Esophagus squamous epithelium (tissue), 5 donors: ENCODE measurements at regions not wholly inside any gene's neighbourhood (a gene's known extent, or its start where the extent isn't known, plus 50 kb on each side); places are given as distances from the start of the nearest gene placed in this dataset.

Source experiments
- DNase-seq: peaks from one replicate; lab custom pipeline; 2025; lab: John Stamatoyannopoulos, UW
- H3K27ac ChIP-seq, 4 donors: fragments of 200-600 bp; sonication (generic); one replicate each; pipeline ENCODE4 v1.5.1; 2016 to 2019; ENCODE audit warnings: mild to moderate bottlenecking in 1 of 4
- H3K27me3 ChIP-seq, 4 donors: fragments of 200-600 bp; sonication (generic); 1 replicate in 3 of 4; 2 replicates in 1 of 4; pipeline versions ENCODE4 v1.5.1 to v1.6.0; 2017 to 2021; ENCODE audit warnings: antibody characterized with exemption in 1 of 4
- H3K36me3 ChIP-seq, 3 donors: fragments of 200-600 bp; sonication (generic); one replicate each; pipeline ENCODE4 v1.5.1; 2016 to 2019
- H3K4me1 ChIP-seq, 3 donors: fragments of 200-600 bp; sonication (generic); one replicate each; pipeline ENCODE4 v1.5.1; 2017 to 2019
- H3K4me3 ChIP-seq, 4 donors: fragments of 200-600 bp; sonication (generic); 1 replicate in 3 of 4; 2 replicates in 1 of 4; pipeline ENCODE4 v1.5.1; 2016 to 2019; ENCODE audit warnings: mild to moderate bottlenecking in 2 of 4, moderate library complexity in 1 of 4
- H3K9me3 ChIP-seq, 3 donors: fragments of 200-600 bp; sonication (generic); one replicate each; pipeline ENCODE4 v1.5.1; 2016 to 2019
- CTCF ChIP-seq, 6 experiments: fragments of 450-650 bp in 4 of 6; fragments of 200-600 bp in 2 of 6; sonication (generic) in 2 of 6; IDR thresholded peaks; one replicate each; pipeline ENCODE4 v1.5.1; 2016 to 2019; ENCODE audit warnings: antibody characterized with exemption in 6 of 6, mild to moderate bottlenecking in 4 of 6, moderate library complexity in 4 of 6
- POLR2A ChIP-seq, 4 donors: fragments of 450-650 bp; IDR thresholded peaks; one replicate each; pipeline ENCODE4 v1.6.1; 2017; ENCODE audit warnings: antibody characterized with exemption in 4 of 4, mild to moderate bottlenecking in 4 of 4, moderate library complexity in 3 of 4
- WGBS, 2 donors: methylation state at CpG; one replicate each; pipeline ENCODE4 v1.1.5; 2018; 5-methylcytosine and 5-hydroxymethylcytosine counted together
- intact Hi-C: fragments of 100-400 bp; cut with DNase I; formaldehyde crosslinking; loops from one replicate; pipeline ENCODE4 v1.15.0; 2022
- donor health status: DM: yes; HTN: yes; CAD: no.

- H3K27me3 ChIP-seq, result no peaks in the 10 kb centered on the region
- DNase-seq, result no peak
- no peaks in the 10 kb centered on the region for H3K36me3 ChIP-seq
- WGBS, 2 donors, result 66 to 82% methylated on average over 1 of the region's 1 CpG
- no peaks in the 10 kb centered on the region for H3K9me3 ChIP-seq
- H3K4me1 ChIP-seq, result no peaks in the 10 kb centered on the region
- TF ChIP-seq CTCF (IDR thresholded peaks at IDR 0.05) (no peak), POLR2A (IDR thresholded peaks at IDR 0.05) (no peak)
- intact Hi-C loops, result no loop called here
- H3K4me3 ChIP-seq, result no peak overlapping the region
- H3K27ac ChIP-seq, result no peak overlapping the region
Observed at GRCh38 chr6:135592276-135592675, 94.7 kb upstream of the AHI1 start.

- H3K27me3 ChIP-seq, result no peaks in the 10 kb centered on the region
- WGBS, 2 donors, result 76 to 94% methylated on average over 1 of the region's 1 CpG
- intact Hi-C loops, result no loop called here
- H3K4me3 ChIP-seq, result no peak overlapping the region
- H3K9me3 ChIP-seq, result no peaks in the 10 kb centered on the region
- H3K27ac ChIP-seq, result no peak overlapping the region
- DNase-seq, result no peak
- H3K36me3 ChIP-seq, result no peaks in the 10 kb centered on the region
- H3K4me1 ChIP-seq, result no peaks in the 10 kb centered on the region
- TF ChIP-seq CTCF (IDR thresholded peaks at IDR 0.05), result no peak
- no peak for TF ChIP-seq POLR2A (IDR thresholded peaks at IDR 0.05)
Observed at GRCh38 chr6:135594000-135594399, 96.5 kb upstream of the AHI1 start.

GRCh38 chr6:135600086-135600702 lies 102.7 kb upstream of the AHI1 start:
- no peaks in the 10 kb centered on the region for H3K36me3 ChIP-seq
- H3K4me1 ChIP-seq, result no peaks in the 10 kb centered on the region
- H3K9me3 ChIP-seq, result no peaks in the 10 kb centered on the region
- no peak overlapping the region for H3K27ac ChIP-seq
- WGBS, 2 donors, result 78 to 80% methylated on average over 1 to 3 of the region's 5 CpGs
- DNase-seq, result no peak
- H3K4me3 ChIP-seq, result no peak overlapping the region
- no peaks in the 10 kb centered on the region for H3K27me3 ChIP-seq
- TF ChIP-seq POLR2A (IDR thresholded peaks at IDR 0.05), result no peak
- TF ChIP-seq CTCF (IDR thresholded peaks at IDR 0.05), result no peak
- intact Hi-C loops, result no loop called here

GRCh38 chr6:135600931-135601330 lies 103.4 kb upstream of the AHI1 start:
- no peak for TF ChIP-seq CTCF (IDR thresholded peaks at IDR 0.05)
- no peak for TF ChIP-seq POLR2A (IDR thresholded peaks at IDR 0.05)
- Histone ChIP-seq H3K4me3 (no peak overlapping the region), H3K9me3 (no peaks in the 10 kb centered on the region), H3K36me3 (no peaks in the 10 kb centered on the region), H3K27me3 (no peaks in the 10 kb centered on the region), H3K4me1 (no peaks in the 10 kb centered on the region), H3K27ac (no peak overlapping the region)
- intact Hi-C loops, result no loop called here
- DNase-seq, result no peak
- 73 to 82% methylated on average over 4 of the region's 4 CpGs for WGBS, 2 donors

- H3K4me1 ChIP-seq, result no peaks in the 10 kb centered on the region
- H3K36me3 ChIP-seq, result no peaks in the 10 kb centered on the region
- intact Hi-C loops, result no loop called here
- H3K27ac ChIP-seq, result no peak overlapping the region
- H3K9me3 ChIP-seq, result no peaks in the 10 kb centered on the region
- H3K27me3 ChIP-seq, result no peaks in the 10 kb centered on the region
- no peak for DNase-seq
- no peak for TF ChIP-seq POLR2A (IDR thresholded peaks at IDR 0.05)
- TF ChIP-seq CTCF (IDR thresholded peaks at IDR 0.05), result no peak
- H3K4me3 ChIP-seq, result no peak overlapping the region
Observed at GRCh38 chr6:135601857-135602256, 104.3 kb upstream of the AHI1 start.
